Esophagus squamous epithelium (tissue), 5 donors: ENCODE measurements at regions not wholly inside any gene's neighbourhood (a gene's known extent, or its start where the extent isn't known, plus 50 kb on each side); places are given as distances from the start of the nearest gene placed in this dataset.

Source experiments
- DNase-seq: peaks from one replicate; lab custom pipeline; 2025; lab: John Stamatoyannopoulos, UW
- H3K27ac ChIP-seq, 4 donors: fragments of 200-600 bp; sonication (generic); one replicate each; pipeline ENCODE4 v1.5.1; 2016 to 2019; ENCODE audit warnings: mild to moderate bottlenecking in 1 of 4
- H3K27me3 ChIP-seq, 4 donors: fragments of 200-600 bp; sonication (generic); 1 replicate in 3 of 4; 2 replicates in 1 of 4; pipeline versions ENCODE4 v1.5.1 to v1.6.0; 2017 to 2021; ENCODE audit warnings: antibody characterized with exemption in 1 of 4
- H3K36me3 ChIP-seq, 3 donors: fragments of 200-600 bp; sonication (generic); one replicate each; pipeline ENCODE4 v1.5.1; 2016 to 2019
- H3K4me1 ChIP-seq, 3 donors: fragments of 200-600 bp; sonication (generic); one replicate each; pipeline ENCODE4 v1.5.1; 2017 to 2019
- H3K4me3 ChIP-seq, 4 donors: fragments of 200-600 bp; sonication (generic); 1 replicate in 3 of 4; 2 replicates in 1 of 4; pipeline ENCODE4 v1.5.1; 2016 to 2019; ENCODE audit warnings: mild to moderate bottlenecking in 2 of 4, moderate library complexity in 1 of 4
- H3K9me3 ChIP-seq, 3 donors: fragments of 200-600 bp; sonication (generic); one replicate each; pipeline ENCODE4 v1.5.1; 2016 to 2019
- CTCF ChIP-seq, 6 experiments: fragments of 450-650 bp in 4 of 6; fragments of 200-600 bp in 2 of 6; sonication (generic) in 2 of 6; IDR thresholded peaks; one replicate each; pipeline ENCODE4 v1.5.1; 2016 to 2019; ENCODE audit warnings: antibody characterized with exemption in 6 of 6, mild to moderate bottlenecking in 4 of 6, moderate library complexity in 4 of 6
- POLR2A ChIP-seq, 4 donors: fragments of 450-650 bp; IDR thresholded peaks; one replicate each; pipeline ENCODE4 v1.6.1; 2017; ENCODE audit warnings: antibody characterized with exemption in 4 of 4, mild to moderate bottlenecking in 4 of 4, moderate library complexity in 3 of 4
- WGBS, 2 donors: methylation state at CpG; one replicate each; pipeline ENCODE4 v1.1.5; 2018; 5-methylcytosine and 5-hydroxymethylcytosine counted together
- intact Hi-C: fragments of 100-400 bp; cut with DNase I; formaldehyde crosslinking; loops from one replicate; pipeline ENCODE4 v1.15.0; 2022
- donor health status: DM: yes; HTN: yes; CAD: no.

- intact Hi-C loops: no loop called here
- Histone ChIP-seq H3K9me3 (no peaks in the 10 kb centered on the region), H3K4me1 (no peaks in the 10 kb centered on the region), H3K36me3 (no peaks in the 10 kb centered on the region), H3K27me3 (no peaks in the 10 kb centered on the region), H3K27ac (no peak overlapping the region), H3K4me3 (no peak overlapping the region)
- TF ChIP-seq POLR2A (IDR thresholded peaks at IDR 0.05) (no peak), CTCF (IDR thresholded peaks at IDR 0.05) (no peak)
- DNase-seq: no peak
- 85% methylated on average over 8 to 9 of the region's 9 CpGs for WGBS, 2 donors
These were observed 321.7 kb downstream of the PPP1R2C start for GRCh38 chrX:42456176-42456700.

GRCh38 chrX:42450228-42450627, 327.7 kb downstream of the PPP1R2C start:
- intact Hi-C loops: no loop called here
- H3K4me3 ChIP-seq: no peak overlapping the region
- TF ChIP-seq POLR2A (IDR thresholded peaks at IDR 0.05): no peak
- no peak overlapping the region for H3K27ac ChIP-seq
- H3K9me3 ChIP-seq: no peaks in the 10 kb centered on the region
- no peaks in the 10 kb centered on the region for H3K27me3 ChIP-seq
- no peaks in the 10 kb centered on the region for H3K36me3 ChIP-seq
- no peak for DNase-seq
- H3K4me1 ChIP-seq: no peaks in the 10 kb centered on the region

- Histone ChIP-seq H3K4me3 (no peak overlapping the region), H3K36me3 (no peaks in the 10 kb centered on the region), H3K27ac (no peak overlapping the region), H3K9me3 (peaks cover 0 to 3% (median 0%) of the 10 kb centered on the region in 3 donors), H3K4me1 (no peaks in the 10 kb centered on the region), H3K27me3 (no peaks in the 10 kb centered on the region)
- WGBS, 2 donors: 33 to 57% methylated on average over 1 of the region's 1 CpG
- intact Hi-C loops: no loop called here
- DNase-seq: no peak
- no peak for TF ChIP-seq POLR2A (IDR thresholded peaks at IDR 0.05)
- TF ChIP-seq CTCF (IDR thresholded peaks at IDR 0.05): no peak
These were observed 334.7 kb downstream of the PPP1R2C start for GRCh38 chrX:42443267-42443666.

- Histone ChIP-seq H3K4me3 (no peak overlapping the region), H3K9me3 (peaks cover 0 to 3% (median 0%) of the 10 kb centered on the region in 3 donors), H3K27ac (no peak overlapping the region), H3K4me1 (no peaks in the 10 kb centered on the region), H3K27me3 (no peaks in the 10 kb centered on the region), H3K36me3 (no peaks in the 10 kb centered on the region)
- TF ChIP-seq CTCF (IDR thresholded peaks at IDR 0.05): no peak
- no peak for TF ChIP-seq POLR2A (IDR thresholded peaks at IDR 0.05)
- intact Hi-C loops: no loop called here
- no peak for DNase-seq
These were observed 335.2 kb downstream of the PPP1R2C start for GRCh38 chrX:42442745-42443144.

- H3K36me3 ChIP-seq: no peaks in the 10 kb centered on the region
- no peak overlapping the region for H3K27ac ChIP-seq
- no peak for TF ChIP-seq POLR2A (IDR thresholded peaks at IDR 0.05)
- TF ChIP-seq CTCF (IDR thresholded peaks at IDR 0.05): no peak
- intact Hi-C loops: no loop called here
- 50 to 62% methylated on average over 1 of the region's 1 CpG for WGBS, 2 donors
- H3K4me3 ChIP-seq: no peak overlapping the region
- no peak for DNase-seq
- no peaks in the 10 kb centered on the region for H3K9me3 ChIP-seq
- H3K27me3 ChIP-seq: no peaks in the 10 kb centered on the region
- no peaks in the 10 kb centered on the region for H3K4me1 ChIP-seq
These were observed 340.8 kb downstream of the PPP1R2C start for GRCh38 chrX:42437211-42437610.
